DLD1 (cell line): ENCODE measurements at regions not wholly inside any gene's neighbourhood (a gene's known extent, or its start where the extent isn't known, plus 50 kb on each side); places are given as distances from the start of the nearest gene placed in this dataset.
"Not testable (repeated sequence)": the region's sequence is repeated elsewhere in the genome, so short reads cannot be mapped to it uniquely, and the experiment has no call there.

Source experiments
- in situ Hi-C: cut with HindIII; loops from 2 replicates; pipeline ENCODE4 v1.10.0; 2017; ENCODE audit warnings: low sequenced_read_pairs

- in situ Hi-C loops: not testable (repeated sequence)
Measured at GRCh38 chr12:131631889-131632651, 78.8 kb upstream of the SFSWAP start.

GRCh38 chr12:131632652-131633023 lies 78.3 kb upstream of the SFSWAP start:
- in situ Hi-C loops: not testable (repeated sequence)

- in situ Hi-C loops: not testable (repeated sequence)
Measured at GRCh38 chr12:131633610-131634009, 77.3 kb upstream of the SFSWAP start.

GRCh38 chr12:131634037-131634436 lies 76.9 kb upstream of the SFSWAP start:
- in situ Hi-C loops: no loop called here

- in situ Hi-C loops: not testable (repeated sequence)
Measured at GRCh38 chr12:131635012-131635411, 75.9 kb upstream of the SFSWAP start.

GRCh38 chr12:131635491-131636122 lies 75.3 kb upstream of the SFSWAP start:
- in situ Hi-C loops: no loop called here

- in situ Hi-C loops: no loop called here
Measured at GRCh38 chr12:131636266-131636665, 74.6 kb upstream of the SFSWAP start.

- in situ Hi-C loops: no loop called here
Measured at GRCh38 chr12:131636940-131637750, 73.7 kb upstream of the SFSWAP start.

- in situ Hi-C loops: no loop called here
Measured at GRCh38 chr12:131637986-131638385, 72.9 kb upstream of the SFSWAP start.

GRCh38 chr12:131639270-131639940 lies 71.5 kb upstream of the SFSWAP start:
- in situ Hi-C loops: no loop called here

- in situ Hi-C loops: no loop called here
Measured at GRCh38 chr12:131640525-131640924, 70.4 kb upstream of the SFSWAP start.

GRCh38 chr12:131641315-131641714 lies 69.6 kb upstream of the SFSWAP start:
- in situ Hi-C loops: no loop called here

- in situ Hi-C loops: no loop called here
Measured at GRCh38 chr12:131642101-131642540, 68.8 kb upstream of the SFSWAP start.

GRCh38 chr12:131642771-131643170 lies 68.1 kb upstream of the SFSWAP start:
- in situ Hi-C loops: no loop called here

- in situ Hi-C loops: no loop called here
Measured at GRCh38 chr12:131643631-131644452, 67.0 kb upstream of the SFSWAP start.

- in situ Hi-C loops: no loop called here
Measured at GRCh38 chr12:131644481-131644880, 66.4 kb upstream of the SFSWAP start.

- in situ Hi-C loops: not testable (repeated sequence)
Measured at GRCh38 chr12:131644917-131645316, 66.0 kb upstream of the SFSWAP start.

- in situ Hi-C loops: not testable (repeated sequence)
Measured at GRCh38 chr12:131645557-131645956, 65.3 kb upstream of the SFSWAP start.

GRCh38 chr12:131646444-131646843 lies 64.4 kb upstream of the SFSWAP start:
- in situ Hi-C loops: not testable (repeated sequence)

- in situ Hi-C loops: no loop called here
Measured at GRCh38 chr12:131647667-131648066, 63.2 kb upstream of the SFSWAP start.
